Hematopoietic multipotent progenitor cell treated with erythropoietin and hydrocortisone succinate and interleukin-3 and kit ligand, for 8 days (in vitro differentiated cells): ENCODE measurements at regions not wholly inside any gene's neighbourhood (a gene's known extent, or its start where the extent isn't known, plus 50 kb on each side); places are given as distances from the start of the nearest gene placed in this dataset.
"Not testable (repeated sequence)": the region's sequence is repeated elsewhere in the genome, so short reads cannot be mapped to it uniquely, and the experiment has no call there.

Experiments used
- DNase-seq: peaks from one replicate; pipeline ENCODE4 v3.0.0-alpha.2; 2015

GRCh38 chr10:53430127-53430891, 657.7 kb upstream of the MBL2 start:
- no peak for DNase-seq

- DNase-seq, result no peak
Observed at GRCh38 chr10:53422223-53422888, 649.8 kb upstream of the MBL2 start.

- DNase-seq, result no peak
Observed at GRCh38 chr10:53412651-53413050, 640.1 kb upstream of the MBL2 start.

- DNase-seq, result no peak
Observed at GRCh38 chr10:53406532-53406931, 633.9 kb upstream of the MBL2 start.

- peak; percentile 64 for DNase-seq
Observed at GRCh38 chr10:53403688-53404087, 631.1 kb upstream of the MBL2 start.

- no peak for DNase-seq
Observed at GRCh38 chr10:53402594-53402993, 630.0 kb upstream of the MBL2 start.

- no peak for DNase-seq
Observed at GRCh38 chr10:53401536-53401935, 629.0 kb upstream of the MBL2 start.

GRCh38 chr10:53396876-53397275, 624.3 kb upstream of the MBL2 start:
- no peak for DNase-seq

GRCh38 chr10:53395449-53395848, 622.9 kb upstream of the MBL2 start:
- no peak for DNase-seq

GRCh38 chr10:53387562-53387961, 615.0 kb upstream of the MBL2 start:
- DNase-seq, result no peak

GRCh38 chr10:53382543-53382942, 610.0 kb upstream of the MBL2 start:
- no peak for DNase-seq

GRCh38 chr10:53379956-53380355, 607.4 kb upstream of the MBL2 start:
- no peak for DNase-seq

- DNase-seq, result no peak
Observed at GRCh38 chr10:53370347-53370746, 597.8 kb upstream of the MBL2 start.

GRCh38 chr10:53361936-53362335, 589.4 kb upstream of the MBL2 start:
- DNase-seq, result no peak

- no peak for DNase-seq
Observed at GRCh38 chr10:53361281-53361680, 588.7 kb upstream of the MBL2 start.

GRCh38 chr10:53358978-53359377, 586.4 kb upstream of the MBL2 start:
- DNase-seq, result not testable (repeated sequence)

GRCh38 chr10:53358536-53358935, 586.0 kb upstream of the MBL2 start:
- DNase-seq, result no peak

GRCh38 chr10:53357587-53357986, 585.0 kb upstream of the MBL2 start:
- DNase-seq, result no peak

GRCh38 chr10:53356616-53357349, 584.2 kb upstream of the MBL2 start:
- no peak for DNase-seq

- not testable (repeated sequence) for DNase-seq
Observed at GRCh38 chr10:53342531-53342930, 569.9 kb upstream of the MBL2 start.

GRCh38 chr10:53338199-53338598, 565.6 kb upstream of the MBL2 start:
- not testable (repeated sequence) for DNase-seq

- DNase-seq, result not testable (repeated sequence)
Observed at GRCh38 chr10:53335803-53336422, 563.3 kb upstream of the MBL2 start.

GRCh38 chr10:53331460-53331859, 558.9 kb upstream of the MBL2 start:
- no peak for DNase-seq
